Neuron (in vitro differentiated cells): ENCODE measurements at regions not wholly inside any gene's neighbourhood (a gene's known extent, or its start where the extent isn't known, plus 50 kb on each side); places are given as distances from the start of the nearest gene placed in this dataset.
"Not testable (repeated sequence)": the region's sequence is repeated elsewhere in the genome, so short reads cannot be mapped to it uniquely, and the experiment has no call there.

Experiments
- H2AFZ ChIP-seq: one replicate; pipeline ENCODE4 v1.6.1; 2013; ENCODE audit warnings: low read depth, mild to moderate bottlenecking, inconsistent platforms, low read length, moderate library complexity
- H3K27me3 ChIP-seq: one replicate; pipeline ENCODE4 v1.6.1; 2013; ENCODE audit warnings: low read length; ENCODE audit not compliant: insufficient read depth
- H3K36me3 ChIP-seq: one replicate; pipeline ENCODE4 v1.6.1; 2013; ENCODE audit warnings: low read length; ENCODE audit not compliant: insufficient read depth
- H3K4me1 ChIP-seq: one replicate; pipeline ENCODE4 v1.6.1; 2013; ENCODE audit warnings: low read length; ENCODE audit not compliant: insufficient read depth
- H3K4me3 ChIP-seq: 2 replicates; pipeline ENCODE4 v1.5.1; 2013; ENCODE audit warnings: mild to moderate bottlenecking, low read length, moderate library complexity
- H3K9me3 ChIP-seq: one replicate; pipeline ENCODE4 v1.6.1; 2013; ENCODE audit warnings: low read length

DNA sequence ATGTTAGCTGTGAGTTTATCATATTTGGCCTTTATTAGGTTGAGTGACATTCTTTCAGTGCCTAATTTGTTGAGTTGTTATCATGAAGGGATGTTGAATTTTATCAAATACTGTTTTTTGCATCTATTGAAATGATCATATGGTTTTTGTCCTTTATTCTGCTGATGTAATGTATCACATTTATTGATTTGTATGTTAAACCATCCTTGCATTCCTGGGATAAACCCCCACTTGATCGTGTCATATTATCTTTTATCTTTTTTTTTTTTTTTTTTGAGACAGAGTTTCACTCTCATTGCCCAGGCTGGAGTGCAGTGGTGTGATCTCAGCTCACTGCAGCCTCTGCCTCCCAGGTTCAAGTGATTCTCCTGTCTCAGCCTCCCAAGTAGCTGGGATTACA, 51.9 kb upstream of the MFGE8 start:
- H2AFZ ChIP-seq = not testable (repeated sequence)

DNA sequence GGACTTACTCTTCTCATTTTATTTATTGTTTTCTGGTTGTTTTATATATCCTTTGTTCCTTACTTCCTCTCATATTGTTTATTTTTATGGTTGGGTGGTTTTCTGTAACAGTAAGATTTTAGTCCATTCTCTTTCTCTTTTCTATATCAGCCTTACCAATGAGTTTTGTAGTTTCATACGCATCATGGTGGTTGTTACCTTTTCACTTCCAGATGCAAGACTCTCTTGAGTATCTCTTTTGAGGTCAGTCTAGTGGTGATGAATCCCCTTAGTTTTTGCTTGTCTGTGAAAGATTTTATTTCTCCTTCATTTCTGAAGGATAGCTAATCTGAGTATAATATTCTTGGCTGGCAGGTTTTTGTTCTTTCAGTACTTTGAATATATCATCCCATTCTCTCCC, 57.1 kb upstream of the MFGE8 start:
- no peak overlapping the region for H3K4me3 ChIP-seq
- H3K27me3 ChIP-seq = no peaks in the 10 kb centered on the region
- H3K9me3 ChIP-seq = no peaks in the 10 kb centered on the region
- no peak overlapping the region for H2AFZ ChIP-seq
- H3K36me3 ChIP-seq = no peaks in the 10 kb centered on the region
- no peaks in the 10 kb centered on the region for H3K4me1 ChIP-seq

More for the DNA sequence above, 51.9 kb upstream of the MFGE8 start:
- not testable (repeated sequence) for H3K4me3 ChIP-seq, H3K36me3 ChIP-seq, H3K9me3 ChIP-seq, H3K4me1 ChIP-seq, H3K27me3 ChIP-seq

DNA sequence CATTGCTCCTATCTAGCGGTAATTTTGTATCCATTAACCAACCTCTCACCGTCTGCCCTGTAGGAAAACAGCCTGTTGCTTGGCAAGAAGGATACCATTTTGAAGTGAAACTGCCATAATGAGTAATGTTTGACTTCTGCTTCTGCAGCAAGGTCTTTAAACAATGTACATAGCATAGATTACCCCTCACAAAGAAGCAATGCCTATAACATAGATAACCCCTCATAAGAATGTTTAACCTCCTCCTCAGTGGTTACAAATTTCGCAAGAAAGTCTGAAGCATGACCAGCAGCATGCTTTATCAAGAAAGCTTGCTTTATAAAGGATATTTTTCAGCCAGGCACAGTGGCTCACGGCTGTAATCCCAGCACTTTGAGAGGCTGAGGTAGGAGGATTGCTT, 61.2 kb upstream of the MFGE8 start:
- Histone ChIP-seq H3K36me3 (no peaks in the 10 kb centered on the region), H3K4me1 (no peaks in the 10 kb centered on the region), H3K9me3 (no peaks in the 10 kb centered on the region), H3K4me3 (no peak overlapping the region), H2AFZ (no peak overlapping the region), H3K27me3 (no peaks in the 10 kb centered on the region)

DNA sequence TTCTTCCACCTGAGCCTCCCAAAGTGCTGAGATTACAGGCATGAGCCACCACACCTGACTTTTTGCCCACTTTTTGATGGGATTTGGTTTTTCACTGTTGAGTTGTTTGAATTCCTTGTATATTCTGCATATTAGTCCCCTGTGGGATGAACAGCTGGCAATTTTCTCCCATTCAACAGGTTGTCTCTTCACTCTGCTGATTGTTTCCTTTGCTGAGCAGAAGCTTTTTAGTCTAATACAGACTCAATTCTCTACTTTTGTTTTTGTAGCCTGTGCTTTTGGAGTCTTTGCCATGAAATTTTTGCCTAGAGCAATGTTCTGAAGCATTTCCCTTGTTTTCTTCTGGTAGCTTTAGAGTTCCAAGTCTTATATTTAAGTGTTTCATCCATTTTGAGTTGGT, 62.7 kb upstream of the MFGE8 start:
- no peaks in the 10 kb centered on the region for H3K4me1 ChIP-seq
- H3K4me3 ChIP-seq = no peak overlapping the region
- H3K9me3 ChIP-seq = no peaks in the 10 kb centered on the region
- no peaks in the 10 kb centered on the region for H3K36me3 ChIP-seq
- H3K27me3 ChIP-seq = no peaks in the 10 kb centered on the region
- H2AFZ ChIP-seq = no peak overlapping the region

DNA sequence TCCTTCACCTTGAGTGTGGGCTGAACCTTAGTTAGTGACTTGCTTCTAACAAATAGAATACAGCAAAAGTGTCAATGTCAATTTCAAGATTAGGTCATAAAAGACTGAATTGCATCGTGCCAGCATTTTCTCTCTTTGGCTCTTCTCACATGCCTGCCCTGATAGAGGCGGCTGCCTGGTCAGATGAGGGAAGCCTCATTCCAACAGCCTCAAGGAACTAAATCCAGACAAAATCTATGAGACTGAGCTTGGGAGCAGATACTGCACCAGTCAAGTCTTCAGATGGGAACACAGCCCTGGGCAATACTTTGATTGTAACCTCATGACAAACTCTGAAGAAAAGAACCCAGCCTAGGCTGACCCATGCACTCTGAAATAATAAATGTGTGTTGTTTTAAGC, 63.5 kb upstream of the MFGE8 start:
- Histone ChIP-seq H3K27me3 (no peaks in the 10 kb centered on the region), H3K9me3 (no peaks in the 10 kb centered on the region), H3K36me3 (no peaks in the 10 kb centered on the region), H3K4me1 (no peaks in the 10 kb centered on the region), H3K4me3 (no peak overlapping the region), H2AFZ (no peak overlapping the region)

DNA sequence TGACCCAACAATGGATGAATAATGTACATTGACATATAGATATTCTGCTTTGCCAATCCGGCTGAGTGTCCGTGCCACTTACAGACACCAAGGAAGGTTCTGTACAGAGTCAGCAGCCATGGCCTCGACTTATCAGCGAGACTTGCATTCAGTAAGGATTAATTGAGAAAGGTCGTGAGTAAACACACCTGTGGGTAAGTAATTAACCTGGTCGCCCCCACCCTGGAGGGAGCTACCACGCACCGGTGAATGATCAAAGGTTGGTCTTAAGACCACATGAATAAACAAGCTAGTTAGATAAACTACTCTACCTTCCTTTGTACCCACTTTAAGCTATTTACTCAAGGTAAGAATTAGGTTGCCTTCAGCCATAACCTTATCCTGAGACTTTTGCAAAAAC, 66.5 kb upstream of the MFGE8 start:
- Histone ChIP-seq H3K27me3 (no peaks in the 10 kb centered on the region), H3K36me3 (no peaks in the 10 kb centered on the region), H3K4me3 (no peak overlapping the region), H3K9me3 (no peaks in the 10 kb centered on the region), H3K4me1 (no peaks in the 10 kb centered on the region), H2AFZ (no peak overlapping the region)

DNA sequence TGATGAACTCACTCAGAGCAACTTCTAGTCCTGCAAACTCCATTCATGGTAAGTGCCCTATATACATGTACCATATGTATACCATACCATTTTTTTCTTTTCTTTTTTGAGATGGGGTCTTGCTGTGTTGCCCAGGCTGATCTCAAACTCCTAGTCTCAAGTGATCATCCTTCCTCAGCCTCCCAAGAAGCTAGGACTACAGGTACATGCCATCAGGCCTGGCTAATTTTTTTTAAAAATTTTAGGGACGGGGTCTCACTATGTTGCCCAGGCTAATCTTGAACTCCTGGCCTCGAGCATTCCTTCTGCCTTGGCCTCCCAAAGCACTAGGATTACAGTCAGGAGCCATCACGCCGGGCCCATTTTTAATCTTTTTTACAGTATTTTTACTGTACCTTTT, 67.3 kb upstream of the MFGE8 start:
- Histone ChIP-seq H3K9me3 (no peaks in the 10 kb centered on the region), H3K4me3 (no peak overlapping the region), H3K27me3 (no peaks in the 10 kb centered on the region), H3K4me1 (no peaks in the 10 kb centered on the region), H3K36me3 (no peaks in the 10 kb centered on the region), H2AFZ (no peak overlapping the region)

DNA sequence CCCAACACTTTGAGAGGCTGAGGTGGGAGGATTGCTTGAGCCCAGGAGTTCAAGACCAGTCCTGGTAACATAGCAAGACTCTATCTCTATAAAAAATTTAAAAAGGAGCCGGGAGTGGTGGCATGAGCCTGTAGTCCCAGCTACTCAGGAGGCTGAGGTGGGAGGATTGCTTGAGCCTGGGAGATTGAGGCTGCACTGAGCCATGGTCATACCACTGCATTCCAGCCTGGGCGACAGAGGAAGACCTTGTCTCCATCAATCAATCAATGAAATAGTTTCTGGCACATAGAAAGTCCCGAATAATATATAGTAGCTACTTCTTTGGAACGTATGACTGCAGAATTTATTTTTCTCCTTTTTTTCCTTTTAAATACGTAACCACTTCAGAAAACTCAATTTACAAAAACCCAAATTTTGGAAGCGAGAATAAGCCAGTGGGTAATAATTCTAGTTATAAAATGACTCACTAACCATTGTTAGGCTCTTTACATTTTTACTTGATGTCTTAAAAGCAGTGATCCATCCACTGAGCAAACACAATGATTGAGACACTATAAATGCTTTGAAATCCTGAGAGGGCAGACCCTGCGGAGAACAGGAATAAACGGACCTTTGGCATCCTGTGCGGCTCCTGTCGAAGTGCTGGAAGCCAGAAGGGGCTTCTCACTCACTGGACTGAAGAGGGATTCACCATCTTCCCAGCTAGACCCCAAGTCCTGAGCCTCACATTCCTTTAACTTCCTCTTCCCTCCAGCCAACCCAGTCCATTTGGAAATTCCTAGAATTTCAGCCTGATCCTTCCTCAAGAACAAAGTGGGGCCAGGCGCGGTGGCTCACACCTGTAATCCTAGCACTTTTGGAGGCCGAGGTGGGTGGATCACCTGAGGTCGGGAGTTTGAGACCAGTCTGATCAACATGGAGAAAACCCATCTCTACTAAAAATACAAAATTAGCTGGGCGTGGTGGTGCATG, 68.4 kb upstream of the MFGE8 start:
- Histone ChIP-seq H2AFZ (no peak overlapping the region), H3K4me3 (no peak overlapping the region), H3K36me3 (no peaks in the 10 kb centered on the region), H3K27me3 (no peaks in the 10 kb centered on the region), H3K9me3 (no peaks in the 10 kb centered on the region), H3K4me1 (no peaks in the 10 kb centered on the region)

DNA sequence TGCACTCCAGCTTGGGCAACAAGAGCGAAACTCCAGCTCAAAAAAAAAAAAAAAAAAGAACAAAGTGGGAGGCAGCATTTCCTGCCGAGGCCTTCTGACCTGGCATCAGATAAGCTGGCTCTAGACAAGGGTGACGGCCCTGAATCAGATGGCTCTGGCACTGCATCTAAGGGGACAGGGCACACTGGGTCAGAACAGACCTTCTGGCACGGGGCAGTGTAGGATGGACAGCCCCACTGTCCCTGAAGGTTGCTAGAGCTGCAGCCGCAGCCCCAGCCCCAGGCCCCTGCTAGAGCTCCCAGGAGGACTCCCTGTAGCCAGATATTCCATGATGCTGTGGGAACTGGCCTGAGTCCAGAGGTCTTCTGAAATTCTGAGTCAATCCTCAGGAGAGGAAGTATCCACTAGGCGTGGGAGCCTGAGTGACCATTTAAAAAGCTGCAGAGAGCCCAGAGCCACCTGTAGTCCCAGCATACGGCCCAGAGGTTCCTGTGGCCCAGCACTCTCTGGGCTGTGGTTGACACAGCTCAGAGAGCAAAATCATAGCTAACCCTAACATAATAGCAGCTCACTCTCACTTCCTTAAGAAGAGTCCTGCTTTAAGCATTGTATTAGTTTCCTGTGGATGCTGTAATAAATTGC, 69.2 kb upstream of the MFGE8 start:
- H2AFZ ChIP-seq = no peak overlapping the region
- H3K4me1 ChIP-seq = no peaks in the 10 kb centered on the region
- H3K4me3 ChIP-seq = no peak overlapping the region
- no peaks in the 10 kb centered on the region for H3K36me3 ChIP-seq
- H3K9me3 ChIP-seq = no peaks in the 10 kb centered on the region
- H3K27me3 ChIP-seq = no peaks in the 10 kb centered on the region

DNA sequence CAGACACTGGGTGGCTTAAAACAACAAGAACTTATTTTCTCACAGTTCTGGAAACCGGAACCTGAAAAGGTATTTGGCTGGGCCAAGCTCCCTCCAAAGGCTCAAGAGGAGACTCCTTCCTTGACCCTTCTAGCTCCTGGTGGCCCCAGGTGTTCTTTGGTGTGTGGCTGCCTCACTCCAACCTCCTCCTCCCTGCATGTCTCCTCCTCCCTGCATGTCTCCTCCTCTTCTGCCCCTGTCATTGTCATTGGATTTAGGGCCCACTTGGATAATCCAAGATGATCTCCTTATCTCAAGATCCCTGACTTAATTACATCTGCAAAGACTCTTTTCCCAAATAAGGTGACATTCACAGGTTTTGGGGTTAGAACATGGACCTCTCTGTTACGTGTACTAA, 69.8 kb upstream of the MFGE8 start:
- Histone ChIP-seq H3K27me3 (no peaks in the 10 kb centered on the region), H2AFZ (no peak overlapping the region), H3K4me3 (no peak overlapping the region), H3K9me3 (no peaks in the 10 kb centered on the region), H3K36me3 (no peaks in the 10 kb centered on the region), H3K4me1 (no peaks in the 10 kb centered on the region)

DNA sequence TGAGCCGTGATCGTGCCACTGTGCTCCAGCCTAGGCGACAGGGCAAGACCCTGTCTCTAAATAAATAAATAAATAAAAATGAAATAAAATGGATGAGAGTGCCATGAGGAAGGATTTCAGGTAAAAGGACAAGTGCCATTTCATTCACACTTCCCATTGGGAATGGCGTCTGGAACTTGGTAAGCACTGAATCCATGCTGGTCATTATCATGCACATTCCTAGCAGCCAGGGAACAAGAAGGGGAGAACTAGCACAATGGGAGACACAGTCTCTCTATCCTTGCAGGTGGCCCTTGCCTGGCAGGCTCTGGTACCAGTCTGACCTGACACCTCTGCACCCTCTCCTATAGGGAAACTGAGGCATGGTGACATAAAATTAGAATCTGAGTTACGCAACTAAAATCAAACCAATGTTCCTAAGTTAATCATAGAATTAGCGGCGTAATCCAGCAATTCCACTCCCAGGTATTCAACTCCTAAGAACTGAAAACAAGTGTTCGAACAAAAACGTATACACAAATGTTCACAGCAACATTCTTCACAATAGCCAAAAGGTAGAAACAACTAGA, 70.8 kb upstream of the MFGE8 start:
- Histone ChIP-seq H3K4me3 (no peak overlapping the region), H3K9me3 (no peaks in the 10 kb centered on the region), H2AFZ (no peak overlapping the region), H3K4me1 (no peaks in the 10 kb centered on the region), H3K27me3 (no peaks in the 10 kb centered on the region), H3K36me3 (no peaks in the 10 kb centered on the region)

DNA sequence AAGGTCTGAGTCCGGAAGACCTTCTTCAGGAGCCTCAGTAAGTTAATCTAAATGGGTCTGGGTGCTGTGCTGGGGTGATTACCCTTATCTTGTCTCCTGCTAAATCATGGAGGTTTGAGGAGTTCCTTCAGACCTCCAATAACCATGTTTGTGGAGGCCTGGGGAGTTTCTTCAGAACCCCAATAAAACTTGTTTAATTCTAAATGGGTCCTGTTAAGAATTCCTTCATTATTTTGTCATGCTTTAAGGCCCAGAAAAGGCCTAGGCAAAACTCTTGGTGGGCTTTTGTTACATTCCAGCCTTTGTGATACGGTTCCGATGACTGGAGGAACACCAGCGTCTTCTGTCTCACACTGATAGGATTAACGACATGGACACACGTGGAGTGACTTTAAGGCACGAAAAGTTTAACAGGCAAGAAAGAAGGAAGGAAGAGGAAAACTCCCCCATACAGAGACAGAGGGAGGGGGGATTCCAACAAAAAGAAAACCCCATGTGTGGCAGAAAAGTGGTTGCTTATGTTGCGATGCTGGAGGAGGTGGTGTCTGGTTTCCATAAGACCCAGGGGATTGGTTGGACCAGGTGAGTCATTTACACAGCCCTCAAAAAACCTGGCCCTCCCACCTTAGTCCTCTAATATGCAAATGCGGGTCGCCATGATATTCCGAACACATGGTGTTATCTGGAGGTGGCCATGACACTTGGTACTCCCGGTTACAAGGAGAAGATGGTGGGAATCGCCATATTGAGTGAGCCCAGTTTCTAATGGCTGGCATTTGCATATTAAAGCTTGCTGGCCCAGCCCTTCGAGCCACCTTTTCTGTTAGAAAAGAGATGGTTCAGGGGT, 72.6 kb upstream of the MFGE8 start:
- H2AFZ ChIP-seq = no peak overlapping the region
- no peaks in the 10 kb centered on the region for H3K9me3 ChIP-seq
- no peaks in the 10 kb centered on the region for H3K36me3 ChIP-seq
- no peaks in the 10 kb centered on the region for H3K4me1 ChIP-seq
- H3K4me3 ChIP-seq = no peak overlapping the region
- no peaks in the 10 kb centered on the region for H3K27me3 ChIP-seq
